HT-29 (cell line): ENCODE measurements at regions not wholly inside any gene's neighbourhood (a gene's known extent, or its start where the extent isn't known, plus 50 kb on each side); places are given as distances from the start of the nearest gene placed in this dataset.

ENCODE experiments used
- DNase-seq: peaks from one replicate; pipeline ENCODE4 v3.0.0-alpha.2; 2015; ENCODE audit warnings: low spot score

DNA sequence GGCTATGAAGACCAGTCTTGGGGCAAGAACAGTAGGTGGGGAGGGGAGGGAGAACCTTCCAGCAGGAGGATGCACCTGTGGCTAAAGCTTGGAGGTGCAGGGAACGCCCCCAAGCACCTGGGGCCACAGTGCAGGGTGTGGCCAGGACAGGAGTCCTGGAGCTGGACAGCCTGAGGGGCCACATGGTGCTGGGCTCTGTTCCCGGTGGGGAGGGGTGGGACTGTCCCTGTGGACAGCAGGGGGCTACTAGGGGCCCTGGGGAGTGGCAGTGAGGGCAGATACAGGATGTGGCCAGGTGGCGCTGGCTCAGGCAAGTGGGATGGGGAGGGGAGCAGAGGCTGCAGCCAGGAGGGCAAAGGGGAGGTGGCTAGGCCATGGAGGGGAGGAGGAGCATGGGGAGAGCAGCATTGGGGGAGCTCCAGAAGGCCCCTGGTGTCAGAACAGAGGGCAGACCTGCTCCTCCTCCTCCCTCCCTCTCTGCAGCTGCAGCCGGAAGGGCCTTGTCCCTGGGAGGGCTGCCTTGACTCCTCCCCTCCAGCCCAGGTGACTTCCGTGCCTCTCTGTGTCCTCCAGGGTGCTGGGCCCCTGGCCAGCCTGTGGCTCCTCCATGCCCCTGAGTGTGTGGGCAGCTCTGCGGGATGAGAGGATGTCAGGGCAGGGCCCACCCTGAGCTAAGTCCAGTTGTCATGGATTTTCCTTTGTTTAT lies 68.4 kb upstream of the DLK1 start:
- DNase-seq = peak; percentile 16

GRCh38 chr14:100659345-100660001 lies 67.2 kb upstream of the DLK1 start:
- DNase-seq = no peak

GRCh38 chr14:100660498-100660881 lies 66.2 kb upstream of the DLK1 start:
- DNase-seq = no peak

GRCh38 chr14:100660882-100661635 lies 65.6 kb upstream of the DLK1 start:
- no peak for DNase-seq

- peak; percentile 75 for DNase-seq
Observed at GRCh38 chr14:100662879-100663760, 63.6 kb upstream of the DLK1 start.

- no peak for DNase-seq
Observed at GRCh38 chr14:100663761-100664052, 63.0 kb upstream of the DLK1 start.

GRCh38 chr14:100664231-100664630 lies 62.5 kb upstream of the DLK1 start:
- DNase-seq = no peak

GRCh38 chr14:100664841-100665510 lies 61.7 kb upstream of the DLK1 start:
- no peak for DNase-seq

DNA sequence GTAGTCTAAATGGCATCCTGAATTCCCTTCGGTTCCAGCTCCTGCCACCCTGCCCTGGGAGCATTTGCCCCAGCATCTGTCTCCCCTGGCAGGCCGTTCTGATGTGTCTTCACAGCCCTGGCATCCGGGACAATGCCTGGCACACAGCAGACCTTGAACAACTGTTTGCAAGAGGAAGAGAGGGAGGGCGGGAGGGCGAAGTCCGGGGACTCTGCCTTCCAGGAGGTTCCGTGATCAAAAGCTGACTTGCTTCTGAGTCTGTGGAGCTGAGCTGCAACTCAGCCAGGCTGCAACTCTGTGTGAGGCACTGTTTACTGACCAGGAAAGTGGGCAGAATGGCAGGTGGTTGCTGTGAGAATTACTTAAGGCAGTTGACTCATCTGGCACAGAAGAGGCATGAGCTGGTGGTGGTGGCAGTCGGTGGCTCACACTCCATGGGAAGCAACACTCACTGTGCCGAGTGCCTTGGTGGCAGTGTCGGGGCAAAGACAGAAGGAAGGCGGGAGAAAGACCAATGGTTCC lies 61.1 kb upstream of the DLK1 start:
- DNase-seq = peak; percentile 45

GRCh38 chr14:100666403-100666802 lies 60.3 kb upstream of the DLK1 start:
- no peak for DNase-seq

- no peak for DNase-seq
Observed at GRCh38 chr14:100666851-100667250, 59.8 kb upstream of the DLK1 start.

GRCh38 chr14:100667656-100668055 lies 59.0 kb upstream of the DLK1 start:
- no peak for DNase-seq

DNA sequence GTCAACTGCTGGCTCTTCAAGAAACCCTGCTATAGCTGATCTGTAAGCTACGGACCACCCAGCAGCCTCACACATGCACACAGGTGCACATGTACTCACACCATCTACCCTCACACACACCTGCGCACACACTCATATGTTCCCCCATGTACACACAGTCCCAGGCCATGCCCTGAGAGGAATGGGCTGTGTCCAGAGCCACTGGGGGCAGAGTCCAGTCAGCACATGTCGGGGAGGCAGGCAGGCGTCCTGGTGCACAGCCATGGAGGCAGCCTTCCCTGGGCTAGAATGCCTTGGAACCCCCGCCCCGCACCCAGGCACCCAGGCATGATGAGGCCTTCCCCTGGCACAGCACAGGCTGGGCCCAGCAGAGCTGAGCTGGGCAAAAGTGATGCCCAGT lies 58.3 kb upstream of the DLK1 start:
- no peak for DNase-seq

DNA sequence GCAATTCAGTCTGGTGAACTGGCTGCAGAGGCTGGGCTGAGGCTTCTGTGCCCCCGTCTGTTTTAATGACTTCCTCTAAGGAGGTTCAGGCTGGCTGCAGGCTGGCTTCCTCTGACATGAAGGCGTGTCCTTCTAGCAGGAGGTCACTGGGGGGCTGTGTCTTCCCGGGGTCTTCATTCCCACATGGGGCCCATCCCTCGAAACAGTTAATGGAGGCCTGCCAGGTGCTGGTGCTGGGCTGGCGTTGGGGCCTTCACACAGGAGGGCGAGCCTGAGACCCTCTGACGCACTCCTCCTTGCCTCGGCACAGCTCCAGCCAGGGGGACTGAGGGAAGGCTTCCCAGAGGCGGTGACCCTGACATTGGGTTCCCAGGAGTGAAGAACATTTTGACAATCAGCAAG lies 57.7 kb upstream of the DLK1 start:
- no peak for DNase-seq

DNA sequence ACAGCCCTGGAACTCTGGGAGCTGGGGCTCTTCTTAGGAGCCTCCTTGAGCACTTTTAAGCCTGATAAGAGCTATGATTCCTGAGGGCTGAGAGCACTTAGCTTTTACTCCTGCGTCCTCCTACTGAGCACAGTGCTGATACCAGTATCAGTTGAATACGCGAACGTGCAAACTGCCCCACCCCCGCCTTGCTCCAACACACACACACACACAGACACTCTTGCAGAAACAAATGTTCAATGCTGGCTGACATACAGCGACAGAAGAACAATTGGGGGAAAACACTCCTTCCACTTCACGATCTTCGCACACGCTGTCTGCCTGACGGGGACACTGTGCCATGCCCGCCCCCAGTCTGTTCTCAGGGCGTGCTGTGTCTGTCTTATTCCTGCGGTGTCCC lies 57.2 kb upstream of the DLK1 start:
- DNase-seq = no peak

DNA sequence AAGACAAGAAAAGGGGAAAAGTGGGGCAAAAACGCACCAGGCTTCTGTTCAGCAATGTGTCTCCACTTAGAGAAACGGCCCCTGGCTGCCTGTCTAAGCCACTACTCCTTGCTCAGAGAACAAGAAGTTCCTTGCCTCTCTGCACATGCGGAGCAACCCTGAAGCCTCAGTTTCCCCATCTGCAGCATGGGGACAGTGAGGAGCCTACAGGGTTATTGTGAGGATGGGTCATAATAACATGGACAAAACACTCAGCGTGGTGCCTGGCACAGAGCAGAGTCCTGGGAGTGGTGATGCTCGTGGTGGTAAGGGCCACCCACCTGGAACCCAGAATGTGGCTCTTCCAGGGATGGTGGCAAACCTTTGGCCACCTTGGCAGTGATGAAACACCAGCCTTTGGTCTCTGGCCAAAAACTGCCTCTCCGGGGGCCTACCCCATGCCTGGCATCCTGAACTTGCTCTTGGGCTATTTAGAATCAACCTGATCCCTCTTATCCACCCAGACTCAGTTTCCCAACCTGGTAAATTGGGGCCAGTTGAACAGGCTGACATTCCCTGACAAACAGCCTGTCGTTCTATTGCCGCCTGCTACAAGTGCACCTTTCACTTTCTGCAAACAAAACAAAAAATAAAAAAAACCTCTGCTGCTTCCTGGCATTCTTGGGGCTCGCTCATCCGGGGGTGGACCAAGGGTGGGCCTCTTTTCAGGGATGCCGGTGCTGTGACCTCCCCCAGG lies 56.5 kb upstream of the DLK1 start:
- DNase-seq = no peak

DNA sequence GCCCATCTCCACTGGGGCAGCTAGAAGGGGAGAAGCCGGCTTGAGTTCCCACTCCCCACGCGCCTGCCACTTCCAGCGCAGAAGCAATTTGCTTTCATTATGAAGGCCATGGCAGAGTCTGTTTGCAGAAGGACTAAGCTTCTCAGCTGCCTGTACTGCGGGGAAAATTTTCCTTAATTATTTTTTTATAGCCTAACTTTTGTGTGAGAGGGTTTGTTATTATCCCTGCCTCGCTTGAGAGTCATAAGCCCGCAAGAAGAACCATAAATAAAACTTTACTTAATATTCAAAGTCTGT lies 56.0 kb upstream of the DLK1 start:
- DNase-seq = no peak

DNA sequence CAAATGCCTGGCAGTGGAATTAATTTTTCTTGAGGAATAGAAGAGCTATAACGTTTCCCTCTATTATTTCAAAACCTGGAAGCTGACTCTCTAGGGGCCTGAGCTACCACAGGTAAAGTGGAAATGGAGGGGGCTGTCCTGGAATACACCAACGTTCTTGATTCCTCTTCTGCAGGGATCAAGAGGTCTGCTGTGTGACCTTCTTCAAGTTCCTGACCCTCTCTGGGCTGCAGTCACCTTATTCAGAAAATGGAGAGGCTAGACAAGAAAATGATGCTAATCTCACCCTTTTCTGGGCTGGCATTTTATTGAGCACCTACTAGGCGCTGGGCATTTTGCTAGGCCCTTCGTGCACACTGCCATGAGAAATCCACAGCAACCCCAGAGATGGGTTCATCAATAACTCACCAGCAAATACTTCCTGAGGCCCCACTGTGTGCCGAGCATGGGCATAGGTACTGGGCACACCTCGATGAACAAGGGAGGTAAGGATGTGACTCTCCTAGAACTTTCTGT lies 55.2 kb upstream of the DLK1 start:
- DNase-seq = no peak

DNA sequence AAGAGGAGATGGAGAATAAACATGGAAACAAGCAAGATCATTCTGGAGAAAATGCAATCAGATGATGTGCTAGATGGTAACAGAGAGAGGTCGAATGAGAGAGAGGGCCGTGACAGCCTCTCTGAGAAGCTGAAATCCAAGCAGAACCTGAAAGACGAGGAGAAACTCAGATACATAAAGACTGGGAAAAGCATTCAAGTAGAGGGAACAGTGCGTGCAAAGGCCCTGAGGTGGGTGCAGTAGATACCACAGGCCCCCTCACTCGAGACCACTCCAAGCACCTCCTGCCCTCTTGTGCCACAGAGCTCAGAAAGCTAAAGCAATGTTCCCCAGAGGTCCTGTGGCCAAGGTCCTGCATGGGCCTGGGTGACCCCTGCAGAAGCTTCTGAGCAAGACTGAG lies 54.8 kb upstream of the DLK1 start:
- no peak for DNase-seq

DNA sequence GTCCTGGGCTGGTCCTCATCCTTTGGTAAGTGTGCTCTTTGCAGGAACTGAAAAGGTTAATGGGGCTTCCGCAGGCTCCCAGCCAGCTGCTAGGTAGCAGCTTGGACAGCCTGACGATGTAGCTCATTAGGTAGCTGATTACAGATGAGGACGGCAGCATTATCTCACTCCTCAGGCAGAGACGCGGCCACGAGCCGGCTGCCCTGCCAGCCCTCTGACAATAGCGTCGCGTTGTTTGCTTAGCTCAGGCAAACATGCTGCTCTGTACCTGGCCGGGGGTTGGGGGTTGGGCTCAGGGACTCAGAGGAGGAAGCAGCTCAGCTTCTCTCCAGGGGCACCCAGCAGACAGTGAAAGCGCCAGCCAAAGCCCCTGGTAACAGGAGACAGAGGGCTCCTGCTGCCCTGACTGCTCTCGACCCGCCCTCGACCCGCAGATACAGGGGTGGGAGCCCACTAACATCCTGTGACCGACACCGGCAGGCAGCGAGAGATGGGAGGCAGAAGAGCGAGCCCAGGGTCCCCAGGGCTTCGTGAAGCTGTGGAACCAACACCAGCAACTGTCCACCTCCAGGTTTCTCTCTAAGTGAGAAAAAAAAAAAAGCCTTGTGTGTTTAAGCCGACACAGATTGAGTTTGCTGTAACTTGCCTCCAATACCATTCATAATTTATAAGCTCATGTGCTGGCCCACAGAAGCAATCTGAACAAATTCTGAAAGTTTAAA lies 53.4 kb upstream of the DLK1 start:
- peak; percentile 53 for DNase-seq
